ENCODE measurements at regions not wholly inside any gene's neighbourhood (a gene's known extent, or its start where the extent isn't known, plus 50 kb on each side); places are given as distances from the start of the nearest gene placed in this dataset.

DNA sequence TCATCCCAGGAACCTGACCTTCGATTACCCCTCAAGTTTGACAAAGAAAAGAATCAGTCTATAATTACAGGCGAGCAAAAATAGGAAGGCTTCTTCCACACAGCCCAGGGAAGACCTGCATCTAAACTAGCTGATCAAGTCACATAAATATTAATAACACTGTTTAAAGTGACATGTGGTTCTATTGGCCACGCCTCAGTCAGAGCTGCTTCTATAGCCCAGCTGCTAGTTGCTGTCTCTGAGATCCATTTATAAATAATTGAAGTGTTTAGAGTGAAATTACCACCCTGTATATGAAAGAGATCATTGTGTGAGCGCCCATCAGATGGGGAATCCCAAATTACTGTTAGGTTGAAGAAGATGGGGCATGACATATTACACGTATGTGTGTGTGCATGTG, 426.0 kb downstream of the CDH2 start:
- Histone ChIP-seq H3K36me3 (ENCODE audit: control insufficient read depth, insufficient read depth, low read length) (no peaks in the 10 kb centered on the region), H3K27ac (ENCODE audit: insufficient read depth, low read length, poor library complexity, severe bottlenecking) (no peak overlapping the region), H3K27me3 (ENCODE audit: control insufficient read depth, insufficient read depth, low read length) (no peaks in the 10 kb centered on the region), H3K9me3 (ENCODE audit: control insufficient read depth in 2 of 2, low read length in 2 of 2) (peaks cover 4 to 18% of the 10 kb centered on the region in 2 experiments), H3K4me1 (ENCODE audit: control insufficient read depth, insufficient read depth, low read length, poor library complexity, severe bottlenecking) (no peaks in the 10 kb centered on the region), H3K4me3 (ENCODE audit: low read depth, low read length) (no peak overlapping the region)
- no peak for ATAC-seq (ENCODE audit: low read depth in 2 of 2)
- H3K27me3 Mint-ChIP-seq = no peaks in the 10 kb centered on the region
- DNase-seq = no peak
- no peak overlapping the region for H3K4me3 Mint-ChIP-seq
- no peak overlapping the region for H3K27ac Mint-ChIP-seq
- peaks cover 2 to 28% (median 10%) of the 10 kb centered on the region in 7 donors for H3K9me3 Mint-ChIP-seq
- H3K4me1 Mint-ChIP-seq = no peaks in the 10 kb centered on the region
- no peaks in the 10 kb centered on the region for H3K36me3 Mint-ChIP-seq

- Histone ChIP-seq H3K27ac (ENCODE audit: insufficient read depth, low read length, poor library complexity, severe bottlenecking) (no peak overlapping the region), H3K4me3 (ENCODE audit: low read depth, low read length) (no peak overlapping the region), H3K9me3 (ENCODE audit: control insufficient read depth in 2 of 2, low read length in 2 of 2) (peaks cover 4 to 23% of the 10 kb centered on the region in 2 experiments), H3K36me3 (ENCODE audit: control insufficient read depth, insufficient read depth, low read length) (no peaks in the 10 kb centered on the region), H3K27me3 (ENCODE audit: control insufficient read depth, insufficient read depth, low read length) (no peaks in the 10 kb centered on the region), H3K4me1 (ENCODE audit: control insufficient read depth, insufficient read depth, low read length, poor library complexity, severe bottlenecking) (no peaks in the 10 kb centered on the region)
- Mint-ChIP-seq H3K4me3 (no peak overlapping the region), H3K9me3 (peaks cover 0 to 25% (median 10%) of the 10 kb centered on the region in 7 donors), H3K4me1 (no peaks in the 10 kb centered on the region), H3K27me3 (no peaks in the 10 kb centered on the region), H3K27ac (no peak overlapping the region), H3K36me3 (no peaks in the 10 kb centered on the region)
- DNase-seq (no peak), ATAC-seq (ENCODE audit: low read depth in 2 of 2) (no peak)
Observed at GRCh38 chr18:27750014-27750413, 426.9 kb downstream of the CDH2 start.

- DNase-seq = no peak
- no peak overlapping the region for H3K27ac Mint-ChIP-seq
- no peak for ATAC-seq (ENCODE audit: low read depth in 2 of 2)
Observed at GRCh38 chr18:27749194-27749593, 427.7 kb downstream of the CDH2 start.

GRCh38 chr18:27746241-27746640, 430.7 kb downstream of the CDH2 start:
- no peak for DNase-seq
- H3K27ac ChIP-seq (ENCODE audit: insufficient read depth, low read length, poor library complexity, severe bottlenecking) = no peak overlapping the region
- H3K9me3 Mint-ChIP-seq = peaks cover 0 to 25% (median 6%) of the 10 kb centered on the region in 7 donors

More at GRCh38 chr18:27749194-27749593, 427.7 kb downstream of the CDH2 start:
- Histone ChIP-seq H3K9me3 (ENCODE audit: control insufficient read depth in 2 of 2, low read length in 2 of 2) (peaks cover 4 to 23% of the 10 kb centered on the region in 2 experiments), H3K27me3 (ENCODE audit: control insufficient read depth, insufficient read depth, low read length) (no peaks in the 10 kb centered on the region), H3K27ac (ENCODE audit: insufficient read depth, low read length, poor library complexity, severe bottlenecking) (no peak overlapping the region), H3K4me3 (ENCODE audit: low read depth, low read length) (no peak overlapping the region), H3K36me3 (ENCODE audit: control insufficient read depth, insufficient read depth, low read length) (no peaks in the 10 kb centered on the region), H3K4me1 (ENCODE audit: control insufficient read depth, insufficient read depth, low read length, poor library complexity, severe bottlenecking) (no peaks in the 10 kb centered on the region)
- peaks cover 0 to 25% (median 8%) of the 10 kb centered on the region in 7 donors for H3K9me3 Mint-ChIP-seq
- no peaks in the 10 kb centered on the region for H3K4me1 Mint-ChIP-seq
- H3K36me3 Mint-ChIP-seq = no peaks in the 10 kb centered on the region
- no peak overlapping the region for H3K4me3 Mint-ChIP-seq
- H3K27me3 Mint-ChIP-seq = no peaks in the 10 kb centered on the region

DNA sequence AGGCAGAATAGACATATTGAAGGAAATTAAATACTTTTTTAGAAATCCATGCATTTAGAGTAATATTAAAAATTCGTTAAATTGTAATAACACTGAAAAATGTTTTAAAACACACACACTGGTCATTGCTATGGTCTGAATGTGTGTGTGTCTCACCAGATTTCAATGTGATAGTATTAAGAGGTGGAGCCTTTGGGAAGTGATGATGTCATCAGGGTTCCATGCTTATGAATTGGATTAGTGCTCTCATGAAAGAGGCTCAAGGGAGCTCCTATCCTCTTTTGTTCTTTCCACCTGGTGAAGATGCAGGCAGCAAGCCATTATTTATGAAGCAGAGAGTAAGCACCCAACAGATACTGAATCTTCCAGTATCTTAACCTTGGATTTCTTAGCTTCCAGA, 441.8 kb downstream of the CDH2 start:
- ATAC-seq (ENCODE audit: low read depth in 2 of 2) (no peak), DNase-seq (no peak)
- Mint-ChIP-seq H3K36me3 (no peaks in the 10 kb centered on the region), H3K9me3 (peaks cover under 1 to 14% (median 7%) of the 10 kb centered on the region in 7 donors), H3K27ac (no peak overlapping the region), H3K4me3 (no peak overlapping the region), H3K4me1 (no peaks in the 10 kb centered on the region), H3K27me3 (no peaks in the 10 kb centered on the region)
- Histone ChIP-seq H3K4me1 (ENCODE audit: control insufficient read depth, insufficient read depth, low read length, poor library complexity, severe bottlenecking) (no peaks in the 10 kb centered on the region), H3K9me3 (ENCODE audit: control insufficient read depth in 2 of 2, low read length in 2 of 2) (peaks cover 2 to 3% of the 10 kb centered on the region in 2 experiments), H3K36me3 (ENCODE audit: control insufficient read depth, insufficient read depth, low read length) (no peaks in the 10 kb centered on the region), H3K27me3 (ENCODE audit: control insufficient read depth, insufficient read depth, low read length) (no peaks in the 10 kb centered on the region), H3K27ac (ENCODE audit: insufficient read depth, low read length, poor library complexity, severe bottlenecking) (no peak overlapping the region), H3K4me3 (ENCODE audit: low read depth, low read length) (no peak overlapping the region)

More at GRCh38 chr18:27746241-27746640, 430.7 kb downstream of the CDH2 start:
- Mint-ChIP-seq H3K27ac (no peak overlapping the region), H3K4me3 (no peak overlapping the region), H3K36me3 (no peaks in the 10 kb centered on the region), H3K4me1 (no peaks in the 10 kb centered on the region), H3K27me3 (no peaks in the 10 kb centered on the region)
- Histone ChIP-seq H3K36me3 (ENCODE audit: control insufficient read depth, insufficient read depth, low read length) (no peaks in the 10 kb centered on the region), H3K9me3 (ENCODE audit: control insufficient read depth in 2 of 2, low read length in 2 of 2) (peaks cover 4 to 17% of the 10 kb centered on the region in 2 experiments), H3K4me1 (ENCODE audit: control insufficient read depth, insufficient read depth, low read length, poor library complexity, severe bottlenecking) (no peaks in the 10 kb centered on the region), H3K27me3 (ENCODE audit: control insufficient read depth, insufficient read depth, low read length) (no peaks in the 10 kb centered on the region), H3K4me3 (ENCODE audit: low read depth, low read length) (no peak overlapping the region)
- ATAC-seq (ENCODE audit: low read depth in 2 of 2) = no peak

DNA sequence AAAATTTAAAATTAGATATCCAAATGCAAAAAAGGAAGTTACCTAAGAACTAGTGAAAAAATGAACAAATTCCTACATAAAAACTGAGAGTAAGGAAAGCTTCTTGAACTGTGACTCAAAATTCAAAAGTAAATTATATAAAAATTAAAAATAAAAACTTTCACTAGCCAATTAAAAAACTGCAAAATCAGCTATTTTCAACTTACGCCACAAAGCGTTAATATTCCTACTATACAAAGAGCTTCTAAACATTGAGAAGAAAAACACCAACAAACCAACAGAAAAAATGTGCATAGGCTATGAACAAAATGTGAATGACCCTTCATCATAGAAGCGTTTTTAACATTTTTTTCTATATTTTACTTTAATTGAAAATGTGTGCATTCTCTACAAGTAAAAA, 445.7 kb downstream of the CDH2 start:
- H3K36me3 ChIP-seq (ENCODE audit: control insufficient read depth, insufficient read depth, low read length) = no peaks in the 10 kb centered on the region
- no peak for ATAC-seq (ENCODE audit: low read depth in 2 of 2)

DNA sequence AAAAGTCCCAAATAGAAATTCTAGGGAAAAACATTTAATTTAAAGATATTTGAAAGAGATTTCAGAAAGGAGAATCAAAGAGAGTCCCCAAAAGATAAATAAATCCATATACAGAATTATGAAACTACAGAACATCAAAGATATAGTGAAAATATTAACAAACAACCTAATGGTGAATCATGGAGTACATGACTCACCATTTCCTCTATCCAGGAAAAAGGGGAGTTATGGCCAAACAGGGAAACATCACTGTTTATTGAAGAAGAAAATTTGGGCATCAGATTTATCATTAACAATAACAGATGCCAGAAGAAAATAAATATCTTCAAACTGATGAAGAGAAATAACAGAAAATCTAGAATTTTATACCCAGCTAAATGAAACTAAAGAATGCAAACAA, 448.3 kb downstream of the CDH2 start:
- peaks cover 5 to 27% (median 11%) of the 10 kb centered on the region in 7 donors for H3K9me3 Mint-ChIP-seq
- H3K4me1 ChIP-seq (ENCODE audit: control insufficient read depth, insufficient read depth, low read length, poor library complexity, severe bottlenecking) = no peaks in the 10 kb centered on the region
- ATAC-seq (ENCODE audit: low read depth in 2 of 2) = no peak
- no peaks in the 10 kb centered on the region for H3K27me3 Mint-ChIP-seq
- H3K36me3 ChIP-seq (ENCODE audit: control insufficient read depth, insufficient read depth, low read length) = no peaks in the 10 kb centered on the region
- H3K4me1 Mint-ChIP-seq = peaks cover 0 to 4% (median 0%) of the 10 kb centered on the region in 4 donors
- peaks cover 12 to 32% of the 10 kb centered on the region in 2 experiments for H3K9me3 ChIP-seq (ENCODE audit: control insufficient read depth in 2 of 2, low read length in 2 of 2)
- no peak overlapping the region for H3K27ac ChIP-seq (ENCODE audit: insufficient read depth, low read length, poor library complexity, severe bottlenecking)
- no peak overlapping the region for H3K4me3 ChIP-seq (ENCODE audit: low read depth, low read length)
- no peaks in the 10 kb centered on the region for H3K27me3 ChIP-seq (ENCODE audit: control insufficient read depth, insufficient read depth, low read length)
- H3K36me3 Mint-ChIP-seq = no peaks in the 10 kb centered on the region
- no peak overlapping the region for H3K27ac Mint-ChIP-seq
- no peak overlapping the region for H3K4me3 Mint-ChIP-seq
- DNase-seq = no peak

More for the DNA sequence above, 445.7 kb downstream of the CDH2 start:
- no peak overlapping the region for H3K27ac ChIP-seq (ENCODE audit: insufficient read depth, low read length, poor library complexity, severe bottlenecking)
- Mint-ChIP-seq H3K4me1 (peaks cover 0 to 4% (median 0%) of the 10 kb centered on the region in 4 donors), H3K9me3 (peaks cover 3 to 25% (median 13%) of the 10 kb centered on the region in 7 donors), H3K4me3 (no peak overlapping the region), H3K27me3 (no peaks in the 10 kb centered on the region), H3K27ac (no peak overlapping the region), H3K36me3 (no peaks in the 10 kb centered on the region)
- H3K4me3 ChIP-seq (ENCODE audit: low read depth, low read length) = no peak overlapping the region
- H3K9me3 ChIP-seq (ENCODE audit: control insufficient read depth in 2 of 2, low read length in 2 of 2) = peaks cover 12 to 25% of the 10 kb centered on the region in 2 experiments
- no peaks in the 10 kb centered on the region for H3K27me3 ChIP-seq (ENCODE audit: control insufficient read depth, insufficient read depth, low read length)
- H3K4me1 ChIP-seq (ENCODE audit: control insufficient read depth, insufficient read depth, low read length, poor library complexity, severe bottlenecking) = no peaks in the 10 kb centered on the region
- no peak for DNase-seq

GRCh38 chr18:27724362-27724761, 452.6 kb downstream of the CDH2 start:
- H3K36me3 ChIP-seq (ENCODE audit: control insufficient read depth, insufficient read depth, low read length) = no peaks in the 10 kb centered on the region
- H3K36me3 Mint-ChIP-seq = no peaks in the 10 kb centered on the region
- peaks cover 0 to 26% (median 4%) of the 10 kb centered on the region in 7 donors for H3K9me3 Mint-ChIP-seq
- no peak overlapping the region for H3K27ac ChIP-seq (ENCODE audit: insufficient read depth, low read length, poor library complexity, severe bottlenecking)
- H3K27ac Mint-ChIP-seq = no peak overlapping the region
- H3K4me3 ChIP-seq (ENCODE audit: low read depth, low read length) = no peak overlapping the region
- H3K4me3 Mint-ChIP-seq = no peak overlapping the region
- H3K27me3 ChIP-seq (ENCODE audit: control insufficient read depth, insufficient read depth, low read length) = no peaks in the 10 kb centered on the region
- no peak for DNase-seq
- peaks cover 9 to 24% of the 10 kb centered on the region in 2 experiments for H3K9me3 ChIP-seq (ENCODE audit: control insufficient read depth in 2 of 2, low read length in 2 of 2)
- no peaks in the 10 kb centered on the region for H3K27me3 Mint-ChIP-seq
- H3K4me1 ChIP-seq (ENCODE audit: control insufficient read depth, insufficient read depth, low read length, poor library complexity, severe bottlenecking) = no peaks in the 10 kb centered on the region
- H3K4me1 Mint-ChIP-seq = peaks cover 0 to 4% (median 0%) of the 10 kb centered on the region in 4 donors
- ATAC-seq (ENCODE audit: low read depth in 2 of 2) = no peak
